IMR-90 (cell line): ENCODE measurements at regions not wholly inside any gene's neighbourhood (a gene's known extent, or its start where the extent isn't known, plus 50 kb on each side); places are given as distances from the start of the nearest gene placed in this dataset.
A peak's percentile ranks its signal among the peaks of the same experiment; 100 is the strongest.

Source experiments
- ATAC-seq: fragments of 200-7000 bp; cut with Tn5 transposase; 2 replicates; pipeline ENCODE4 v1.9.1; 2020; ENCODE audit warnings: low read depth, mild to moderate bottlenecking, moderate library complexity
- BruUV-seq: library from RNA; stranded (reverse); fragments of 400-500 nt; replicated peaks from 2 replicates; lab custom pipeline; 2021; lab: Mats Ljungman, UMichigan
- CTCF ChIA-PET: fragments of 300-600 bp; formaldehyde crosslinking; extraction: SDS; loops from one replicate; lab custom pipeline; 2021; ENCODE audit warnings: antibody characterized with exemption; lab: Yijun Ruan, JAX
- POLR2A ChIA-PET: fragments of 300-600 bp; sonication (Branson Sonifier 250); formaldehyde crosslinking; loops from one replicate; lab custom pipeline; 2022; ENCODE audit warnings: antibody characterized with exemption; ENCODE audit not compliant: unreplicated experiment; lab: Charles Lee
- DNase-seq: peaks from one replicate; pipeline ENCODE4 v3.0.0; 2013
- H2AFZ ChIP-seq: replicated peaks from 2 replicates; pipeline ENCODE3; 2013; ENCODE audit warnings: low read length, mild to moderate bottlenecking; ENCODE audit not compliant: poor library complexity
- H2AK5ac ChIP-seq: 2 replicates; pipeline ENCODE4 v1.6.1; 2013; ENCODE audit warnings: low read depth, low read length, inconsistent platforms
- H2AK9ac ChIP-seq: replicated peaks from 2 replicates; pipeline ENCODE3; 2013; ENCODE audit warnings: mild to moderate bottlenecking, low read depth, low read length, moderate library complexity; ENCODE audit not compliant: poor library complexity
- H2BK120ac ChIP-seq: 2 replicates; pipeline ENCODE4 v1.6.1; 2013; ENCODE audit warnings: low read depth, low read length, inconsistent platforms
- H2BK15ac ChIP-seq: 3 replicates; pipeline ENCODE4 v1.6.1; 2013; ENCODE audit warnings: low read depth, low read length, inconsistent platforms
- H2BK20ac ChIP-seq: 2 replicates; pipeline ENCODE4 v1.6.1; 2013; ENCODE audit warnings: low read depth, mild to moderate bottlenecking, inconsistent platforms, low read length, moderate library complexity
- H2BK5ac ChIP-seq: 2 replicates; pipeline ENCODE4 v1.6.1; 2013; ENCODE audit warnings: mild to moderate bottlenecking, low read depth, low read length, inconsistent platforms; ENCODE audit not compliant: poor library complexity, severe bottlenecking
- H3K14ac ChIP-seq: replicated peaks from 2 replicates; pipeline ENCODE4 v1.6.1; 2013; ENCODE audit warnings: low read depth, low read length, inconsistent platforms
- H3K18ac ChIP-seq: 2 replicates; pipeline ENCODE4 v1.6.1; 2013; ENCODE audit warnings: low read depth, low read length, control low read depth
- H3K23ac ChIP-seq: 2 replicates; pipeline ENCODE4 v1.6.1; 2013; ENCODE audit warnings: low read depth, low read length, inconsistent platforms
- H3K27ac ChIP-seq: 2 replicates; pipeline ENCODE4 v1.5.1; 2013; ENCODE audit warnings: mild to moderate bottlenecking, control low read depth, low read length; ENCODE audit not compliant: insufficient read depth
- H3K27me3 ChIP-seq: 2 replicates; pipeline ENCODE4 v1.6.1; 2013; ENCODE audit warnings: low read length; ENCODE audit not compliant: control insufficient read depth, insufficient read depth
- H3K36me3 ChIP-seq: 2 replicates; pipeline ENCODE4 v1.6.1; 2013; ENCODE audit warnings: low read length, mixed read lengths; ENCODE audit not compliant: control insufficient read depth, insufficient read depth
- H3K4ac ChIP-seq: 2 replicates; pipeline ENCODE4 v1.6.1; 2013; ENCODE audit warnings: low read depth, low read length, inconsistent platforms
- H3K4me1 ChIP-seq: 2 replicates; pipeline ENCODE4 v1.6.1; 2013; ENCODE audit warnings: low read length, mixed read lengths; ENCODE audit not compliant: control insufficient read depth, insufficient read depth
- H3K4me2 ChIP-seq: 2 replicates; pipeline ENCODE4 v1.6.1; 2013; ENCODE audit warnings: low read depth, mild to moderate bottlenecking, control low read depth, low read length, moderate library complexity
- H3K4me3 ChIP-seq: 2 replicates; pipeline ENCODE4 v1.5.1; 2013; ENCODE audit warnings: low read depth, mild to moderate bottlenecking, control low read depth, low read length, moderate library complexity; ENCODE audit not compliant: insufficient read depth
- H3K56ac ChIP-seq: 2 replicates; pipeline ENCODE4 v1.6.1; 2013; ENCODE audit warnings: low read length, inconsistent platforms; ENCODE audit not compliant: insufficient read depth; ENCODE audit errors: extremely low read depth
- H3K79me1 ChIP-seq, 2 experiments: 2 replicates each; pipeline ENCODE4 v1.6.1; 2013; ENCODE audit warnings: low read length in 2 of 2, inconsistent platforms in 1 of 2, low read depth in 1 of 2
- H3K9ac ChIP-seq: 2 replicates; pipeline ENCODE4 v1.6.1; 2013; ENCODE audit warnings: low read depth, low read length, control low read depth
- H3K9me1 ChIP-seq: 2 replicates; pipeline ENCODE4 v1.6.1; 2013; ENCODE audit warnings: low read length, inconsistent platforms; ENCODE audit not compliant: insufficient read depth
- H3K9me3 ChIP-seq: 2 replicates; pipeline ENCODE4 v1.6.1; 2013; ENCODE audit warnings: low read length; ENCODE audit not compliant: control insufficient read depth, insufficient read depth
- H4K20me1 ChIP-seq: 2 replicates; pipeline ENCODE4 v1.6.1; 2013; ENCODE audit warnings: low read length, inconsistent platforms; ENCODE audit not compliant: insufficient read depth
- H4K5ac ChIP-seq: 2 replicates; pipeline ENCODE4 v1.6.1; 2013; ENCODE audit warnings: mild to moderate bottlenecking, low read depth, low read length, control low read depth
- H4K8ac ChIP-seq, 2 experiments: 2 replicates each; pipeline ENCODE4 v1.6.1; 2013; ENCODE audit warnings: low read depth in 2 of 2, low read length in 2 of 2, control low read depth in 1 of 2, inconsistent platforms in 1 of 2
- H4K91ac ChIP-seq: 2 replicates; pipeline ENCODE4 v1.6.1; 2013; ENCODE audit warnings: low read depth, low read length, inconsistent platforms; ENCODE audit not compliant: insufficient read depth
- CEBPB ChIP-seq: IDR thresholded peaks from 2 replicates; pipeline ENCODE4 v1.6.1; 2012; ENCODE audit warnings: low read depth, low read length, improper control_type of control experiment
- RAD21 ChIP-seq: IDR thresholded peaks from 2 replicates; pipeline ENCODE4 v1.6.1; 2012; ENCODE audit warnings: low read length, improper control_type of control experiment
- WGBS, 2 experiments: methylation state at CpG; one replicate each; pipeline versions ENCODE4 v1.1.5 to v1.1.7; 2013; ENCODE audit warnings: missing lambda C conversion rate in 2 of 2; ENCODE audit not compliant: insufficient read length in 1 of 2; ENCODE audit errors: extremely low coverage in 2 of 2; 5-methylcytosine and 5-hydroxymethylcytosine counted together
- dilution Hi-C: fragments of 300-500 bp; cut with HindIII; formaldehyde crosslinking; loops from one replicate; pipeline ENCODE4 v1.14.3; 2018; ENCODE audit warnings: low sequenced_read_pairs; ENCODE audit not compliant: unreplicated experiment
- in situ Hi-C: fragments of 300-500 bp; cut with MboI; formaldehyde crosslinking; loops from 3 replicates; pipeline ENCODE4 v1.14.3; 2019; ENCODE audit warnings: low sequenced_read_pairs, inconsistent platforms, mixed read lengths
- intact Hi-C: fragments of 100-400 bp; cut with micrococcal nuclease; formaldehyde crosslinking; loops from 2 replicates; pipeline ENCODE4 v1.10.0; 2022

DNA sequence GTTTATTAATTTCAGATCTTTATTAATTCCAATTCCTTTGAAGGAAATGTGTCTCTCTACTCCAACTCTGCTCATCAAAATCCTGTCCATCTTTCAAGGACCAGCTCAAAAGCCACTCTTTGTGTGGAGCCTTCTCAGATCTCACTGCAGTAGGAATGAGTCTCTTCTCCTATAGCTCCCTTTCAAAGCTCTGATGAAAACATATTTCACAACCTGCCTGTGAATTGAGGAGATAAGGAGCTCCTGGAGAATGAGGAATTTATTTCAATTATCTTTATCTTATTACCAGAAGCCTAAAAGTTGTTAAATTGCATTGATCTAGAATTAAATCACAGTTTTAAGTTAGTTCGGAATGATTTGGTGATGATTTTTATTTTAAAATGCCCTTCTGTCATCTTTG is 92.6 kb upstream of the TRPC3 start:
- no TSS peak for BruUV-seq
- no CpG with 5 or more reads among the region's 1 CpG for WGBS, 2 experiments
- no peaks in the 10 kb centered on the region for H4K20me1 ChIP-seq
- H3K56ac ChIP-seq, result no peak overlapping the region
- in situ Hi-C loops (no loop called here), dilution Hi-C loops (no loop called here), intact Hi-C loops (loop anchor here (2.0 kb wide), 1 partner anchor 40 kb away; no protein-coding TSS in a partner anchor)
- H2AK5ac ChIP-seq, result no peak overlapping the region
- H4K8ac ChIP-seq, result no peak overlapping the region
- no peak overlapping the region for H2AFZ ChIP-seq
- TF ChIP-seq CEBPB (peak; percentile 40), RAD21 (no peak)
- H3K4ac ChIP-seq, result no peak overlapping the region
- H3K4me3 ChIP-seq, result no peak overlapping the region
- no peaks in the 10 kb centered on the region for H3K36me3 ChIP-seq
- no peak overlapping the region for H2BK15ac ChIP-seq
- no peaks in the 10 kb centered on the region for H3K9me3 ChIP-seq
- no peak overlapping the region for H2AK9ac ChIP-seq
- no peak overlapping the region for H3K14ac ChIP-seq
- no peaks in the 10 kb centered on the region for H3K27me3 ChIP-seq
- no peak for ATAC-seq
- CTCF ChIA-PET, result no interaction called here
- H3K79me1 ChIP-seq, result no peaks in the 10 kb centered on the region
- H3K27ac ChIP-seq, result no peak overlapping the region
- peak overlapping the region; percentile 17; the same call in 1 of the 2 replicates for H4K91ac ChIP-seq
- POLR2A ChIA-PET, result no interaction called here
- peak overlapping the region; percentile 30; the same call in 1 of the 2 replicates for H2BK120ac ChIP-seq
- no peak overlapping the region for H3K4me2 ChIP-seq
- H4K5ac ChIP-seq, result no peak overlapping the region
- H3K23ac ChIP-seq, result no peak overlapping the region
- peak overlapping the region; percentile 63; the same call in 1 of the 2 replicates for H3K18ac ChIP-seq
- H2BK20ac ChIP-seq, result peak overlapping the region; percentile 22
- H3K9ac ChIP-seq, result no peak overlapping the region
- H3K4me1 ChIP-seq, result peaks cover 2% of the 10 kb centered on the region; the same call in 1 of the 2 replicates
- DNase-seq, result peak; percentile 11
- H3K9me1 ChIP-seq, result no peaks in the 10 kb centered on the region; the same call in none of the 2 replicates
- no peak overlapping the region for H2BK5ac ChIP-seq
